AML-193 (cell line): ENCODE measurements at regions not wholly inside any gene's neighbourhood (a gene's known extent, or its start where the extent isn't known, plus 50 kb on each side); places are given as distances from the start of the nearest gene placed in this dataset.

Experiments used
- DNase-seq, 2 experiments: peaks; one replicate each; lab custom pipeline; 2025; lab: John Stamatoyannopoulos, UW

DNA sequence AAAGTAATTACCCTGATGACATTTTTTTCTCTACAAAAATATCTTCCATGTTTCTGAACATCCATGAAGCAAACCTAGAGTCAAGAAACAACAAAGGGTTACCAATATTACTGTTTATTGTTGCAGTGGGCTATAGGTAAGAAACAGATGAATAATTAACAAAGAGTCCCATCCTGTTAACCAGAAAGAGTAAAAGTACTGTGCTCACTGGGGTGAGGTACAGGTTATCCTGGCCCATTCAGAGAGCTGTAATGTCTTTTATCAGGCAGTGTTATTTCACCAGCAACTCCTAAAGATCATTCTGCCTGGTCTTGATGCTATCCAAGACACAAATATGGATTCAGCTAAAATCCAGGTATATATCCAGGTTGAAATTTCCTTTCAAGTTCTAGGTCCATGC is 754.9 kb downstream of the SATB2 start:
- no peak for DNase-seq

DNA sequence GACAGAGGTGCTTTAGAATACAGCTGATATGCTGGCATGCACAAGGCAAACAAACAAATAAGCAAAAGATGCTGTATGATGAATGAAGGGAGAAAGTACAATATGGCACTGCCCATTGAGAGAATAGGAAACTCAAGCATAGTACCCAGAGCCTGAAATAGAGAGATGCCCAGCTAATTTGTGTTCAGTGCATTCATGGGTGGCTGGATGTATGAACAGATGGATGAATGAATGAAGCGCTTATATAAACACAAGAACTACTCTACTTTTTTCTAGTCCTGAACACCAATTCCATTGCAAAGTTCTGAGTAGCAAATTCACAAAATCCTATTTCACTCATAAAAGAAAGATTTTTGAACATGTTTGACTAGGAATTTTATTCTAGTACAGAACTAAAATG is 756.3 kb downstream of the SATB2 start:
- DNase-seq, result no peak

DNA sequence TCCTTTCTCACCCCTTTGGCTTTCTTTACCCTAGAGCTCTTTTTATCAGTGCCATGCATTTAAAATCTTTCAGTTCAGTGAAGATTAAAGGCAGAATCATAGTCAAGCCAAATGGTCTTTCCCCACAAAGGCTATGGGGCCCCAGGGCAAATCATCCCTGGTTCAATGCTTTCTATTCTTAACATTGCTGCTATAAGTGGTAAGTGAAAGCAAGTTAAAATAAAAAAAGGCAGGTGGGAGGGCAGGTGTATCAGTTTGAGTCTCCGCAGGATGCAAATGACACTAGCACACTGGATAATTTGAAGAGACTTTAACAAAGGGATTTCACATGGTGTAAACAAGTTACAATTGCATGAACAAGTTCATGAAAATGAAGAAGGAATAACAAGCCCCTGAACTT is 757.4 kb downstream of the SATB2 start:
- no peak for DNase-seq

DNA sequence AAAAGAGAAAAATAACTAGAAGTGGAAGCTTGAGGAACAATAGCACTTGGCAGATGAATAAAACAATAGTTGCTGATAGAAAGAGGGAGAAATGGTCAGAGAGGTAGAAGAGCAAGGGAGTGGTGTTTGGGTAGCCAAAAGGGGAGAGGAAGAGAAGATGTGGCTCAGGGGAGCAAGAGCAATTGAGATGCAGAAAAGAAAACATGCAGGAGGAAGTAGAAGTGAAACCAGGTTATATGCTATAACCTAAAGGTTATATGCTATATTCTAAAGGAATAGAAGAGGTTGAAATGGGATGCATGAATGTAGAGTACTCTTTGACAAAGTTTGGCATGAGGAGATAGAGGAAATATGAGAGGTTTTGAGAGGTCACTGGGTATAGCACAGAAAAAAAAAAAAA is 759.5 kb downstream of the SATB2 start:
- no peak for DNase-seq

DNA sequence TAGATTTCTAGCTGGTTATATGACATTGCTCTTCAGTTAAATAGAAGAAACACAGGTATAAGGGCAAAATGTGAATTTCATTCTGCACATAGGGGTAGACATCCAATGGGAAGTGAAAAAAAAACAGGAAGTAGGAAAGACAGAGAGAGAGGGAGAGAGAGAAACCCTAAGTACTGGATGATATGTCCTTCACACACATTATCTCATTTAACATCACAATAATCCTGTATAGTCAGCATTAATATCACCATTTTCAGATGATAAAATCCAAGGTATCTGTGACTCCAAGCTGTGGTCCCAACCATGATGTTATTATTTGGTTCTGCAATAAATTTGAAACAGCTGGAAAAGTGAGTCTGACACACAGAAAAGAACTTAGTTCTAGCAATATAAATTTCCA is 759.9 kb downstream of the SATB2 start:
- DNase-seq, result no peak

DNA sequence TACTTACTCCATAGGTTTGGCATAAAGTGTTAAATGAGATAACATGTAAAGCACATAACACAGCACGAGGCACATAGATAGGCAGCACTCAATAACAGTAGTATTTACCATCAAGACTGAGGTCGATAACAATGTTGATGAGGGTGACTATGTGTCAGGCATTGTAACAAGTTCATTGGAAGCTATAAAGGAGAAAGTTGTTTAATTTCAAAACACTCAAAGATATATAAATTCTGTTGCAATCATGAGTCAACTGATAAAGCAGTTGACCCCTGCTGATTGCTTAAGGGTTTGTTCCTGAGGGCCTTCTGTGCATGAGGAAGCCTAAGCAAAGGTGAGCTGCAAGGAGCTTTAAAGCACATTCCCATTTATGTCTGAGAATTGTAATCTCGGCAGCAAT is 760.5 kb downstream of the SATB2 start:
- DNase-seq, result no peak

DNA sequence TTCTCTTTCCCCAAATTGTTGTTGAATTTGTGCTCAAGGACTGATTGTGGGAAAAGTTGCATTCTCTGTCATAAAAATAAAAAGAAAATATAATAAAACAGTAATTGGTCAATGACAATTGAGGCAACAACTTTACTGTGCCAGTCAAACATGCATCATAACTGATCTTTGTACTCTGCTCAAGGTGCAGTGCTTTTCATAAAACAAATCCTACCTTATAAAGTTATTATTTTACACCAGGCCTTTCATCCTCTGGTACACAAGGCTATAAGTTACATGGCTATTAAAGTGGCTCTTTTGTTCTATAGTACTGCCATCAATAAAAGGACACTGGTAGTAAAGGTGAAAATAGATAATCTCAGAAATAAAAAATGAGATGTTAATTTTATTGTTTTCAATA is 761.9 kb downstream of the SATB2 start:
- no peak for DNase-seq

DNA sequence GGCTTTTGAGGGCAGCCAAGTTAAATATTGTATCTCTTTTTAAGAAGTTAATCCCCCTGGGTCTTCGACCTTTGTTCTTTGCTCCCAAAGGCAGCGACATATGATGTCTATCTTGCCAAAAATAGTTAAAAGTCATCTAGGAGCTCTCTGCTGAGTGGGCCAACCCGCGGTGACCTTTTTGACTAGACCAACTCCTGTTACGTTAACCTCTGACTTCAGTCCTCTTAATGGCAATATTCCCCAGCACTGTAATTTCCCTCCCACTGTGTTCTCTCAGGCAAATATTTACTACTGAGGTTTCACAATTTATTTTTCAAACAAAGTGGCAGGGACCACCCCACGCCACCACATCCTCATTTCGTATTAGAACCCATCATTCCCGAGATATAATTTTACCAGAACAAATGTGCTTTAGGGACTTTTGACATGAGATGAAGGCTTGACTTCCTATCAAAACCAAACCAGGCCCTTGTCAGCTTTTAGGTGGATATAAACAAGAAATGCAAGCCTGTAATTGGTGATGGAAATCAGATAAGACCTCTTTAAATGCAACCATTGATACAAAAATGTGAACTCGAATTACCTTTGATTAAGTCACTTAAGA is 764.7 kb downstream of the SATB2 start:
- no peak for DNase-seq

DNA sequence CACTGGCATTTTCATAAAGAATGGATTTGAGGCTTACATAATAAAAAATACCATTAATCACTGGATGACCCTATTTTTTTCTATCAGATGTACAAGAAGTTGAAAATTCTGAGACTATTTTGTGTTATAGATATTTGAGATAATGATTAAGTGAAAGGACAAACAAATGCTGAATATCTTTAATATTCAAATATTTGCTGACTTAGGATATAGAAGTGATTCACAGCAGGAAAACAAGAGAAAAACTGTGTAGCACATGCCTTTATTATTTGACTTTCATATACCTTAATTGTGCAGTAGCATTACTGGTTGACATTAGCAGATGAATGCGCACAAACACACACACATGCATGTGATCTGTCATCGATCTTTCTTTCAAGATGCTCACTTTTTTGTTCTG is 766.5 kb downstream of the SATB2 start:
- no peak for DNase-seq

DNA sequence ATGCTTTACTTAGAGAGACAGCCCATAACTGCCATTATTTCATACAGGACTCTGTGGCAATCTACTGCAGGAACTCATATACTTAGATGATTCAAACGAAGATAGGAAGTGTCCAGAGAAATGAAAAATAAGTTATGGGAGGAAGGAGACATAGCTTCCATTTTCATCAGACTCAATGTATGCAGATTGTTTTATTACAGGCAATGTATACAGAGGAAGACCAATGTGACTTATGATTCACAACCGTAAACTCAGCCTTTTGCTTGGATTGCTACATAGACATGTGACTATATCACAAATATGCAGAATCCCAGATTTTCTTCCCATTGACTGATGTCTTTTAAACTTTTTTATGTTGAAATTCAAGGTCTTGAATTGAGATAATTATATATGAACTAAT is 793.4 kb downstream of the SATB2 start:
- no peak for DNase-seq

DNA sequence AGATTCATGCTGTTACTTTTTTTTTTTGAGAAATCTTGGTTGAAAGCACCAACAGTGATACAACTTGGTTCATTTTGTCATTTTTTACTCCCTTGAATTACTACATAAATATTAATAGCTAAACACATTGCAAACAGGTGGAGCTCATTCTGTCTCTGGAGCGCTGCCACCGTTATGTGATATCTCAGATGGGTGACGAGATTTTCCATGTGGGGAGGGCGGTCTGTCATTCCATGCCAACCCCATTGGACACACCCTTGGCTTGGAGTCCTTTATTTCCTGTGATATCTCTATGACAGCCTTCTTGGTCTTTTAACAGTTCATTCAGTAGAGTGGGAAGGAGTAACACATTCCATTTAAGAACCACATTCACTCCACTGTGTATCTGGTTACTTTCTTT is 794.8 kb downstream of the SATB2 start:
- DNase-seq, result no peak

DNA sequence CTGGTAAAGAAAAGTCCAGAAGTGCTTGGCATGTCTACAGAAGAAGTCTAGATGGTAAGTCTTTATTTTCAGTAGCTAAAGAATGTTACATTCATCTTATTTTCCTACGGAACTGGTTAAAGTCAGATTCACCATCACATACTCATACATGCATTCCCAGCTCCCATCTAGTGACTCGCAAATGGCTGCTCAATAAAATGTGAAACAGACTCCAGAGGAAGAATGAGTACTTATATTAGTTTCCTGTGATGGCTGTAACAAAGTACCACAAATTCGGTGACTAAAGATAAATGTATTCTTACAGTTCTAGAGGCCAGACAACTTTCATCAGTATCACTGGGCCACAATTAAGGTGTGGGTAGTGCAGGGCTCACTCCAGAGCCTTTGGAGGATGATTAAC is 797.2 kb downstream of the SATB2 start:
- DNase-seq, result no peak

DNA sequence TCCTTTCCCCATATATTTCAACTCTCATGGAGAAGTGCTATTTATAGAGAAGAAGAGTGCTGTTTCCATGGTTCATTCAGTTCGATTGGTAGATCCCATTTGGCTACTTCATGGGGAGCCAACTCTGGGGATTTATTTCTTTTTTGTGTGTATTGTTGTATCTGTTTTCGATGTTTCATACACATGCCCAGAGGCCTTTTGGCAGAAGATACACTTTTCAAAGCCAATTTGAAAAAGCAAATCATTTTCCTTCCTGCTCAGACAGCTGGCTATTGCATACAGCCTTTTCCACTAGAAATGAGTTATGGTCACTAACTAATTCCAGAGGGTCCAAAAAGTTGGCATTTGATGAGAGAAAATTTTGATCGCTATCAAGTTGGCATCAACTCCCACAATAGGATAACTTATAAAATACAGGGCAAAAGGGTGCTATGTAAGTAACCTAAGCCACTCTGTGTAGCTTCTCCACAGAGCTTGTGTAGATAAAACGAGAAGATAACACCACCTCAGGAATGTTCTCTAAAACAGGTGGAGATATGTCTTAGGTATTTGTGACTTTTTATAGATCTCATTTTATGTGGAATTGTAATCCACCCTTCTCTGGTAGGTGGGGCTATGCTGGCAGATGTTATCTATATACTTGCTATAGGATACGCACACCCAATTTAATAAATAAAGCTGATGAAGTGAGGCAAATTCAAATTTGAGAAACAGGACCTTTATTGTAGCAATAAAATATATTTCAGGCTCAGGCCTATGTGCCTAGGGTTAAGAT is 798.5 kb downstream of the SATB2 start:
- DNase-seq, result no peak

DNA sequence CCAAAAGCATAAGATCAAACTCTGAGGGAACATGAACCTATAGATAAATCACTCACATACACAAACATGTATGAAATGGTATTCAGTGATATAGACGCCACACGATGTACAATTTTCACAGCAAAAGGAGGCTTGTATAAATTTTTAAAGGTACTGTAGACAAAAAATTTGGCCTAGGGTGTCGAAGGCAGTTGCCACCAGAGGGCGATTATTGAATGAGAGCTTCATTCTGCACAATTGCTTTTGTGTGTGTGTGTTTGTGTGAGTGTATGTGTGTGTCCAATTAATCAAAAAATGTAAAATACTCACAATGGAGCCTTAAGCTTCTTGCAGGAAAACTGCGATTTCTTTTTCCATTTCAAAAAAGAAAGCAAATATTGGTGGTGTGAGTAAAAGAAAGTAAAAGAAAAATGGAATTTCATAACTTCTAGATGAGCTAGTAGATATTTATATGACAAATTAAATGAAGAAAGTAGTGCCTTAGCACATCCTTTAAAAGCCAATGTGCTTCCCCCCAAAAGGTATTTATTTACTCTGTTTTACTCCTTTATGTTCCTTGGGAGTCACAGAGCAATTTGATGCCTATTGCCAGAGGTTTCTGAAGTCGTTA is 800.1 kb downstream of the SATB2 start:
- DNase-seq, result peak; percentile 0 to 1

DNA sequence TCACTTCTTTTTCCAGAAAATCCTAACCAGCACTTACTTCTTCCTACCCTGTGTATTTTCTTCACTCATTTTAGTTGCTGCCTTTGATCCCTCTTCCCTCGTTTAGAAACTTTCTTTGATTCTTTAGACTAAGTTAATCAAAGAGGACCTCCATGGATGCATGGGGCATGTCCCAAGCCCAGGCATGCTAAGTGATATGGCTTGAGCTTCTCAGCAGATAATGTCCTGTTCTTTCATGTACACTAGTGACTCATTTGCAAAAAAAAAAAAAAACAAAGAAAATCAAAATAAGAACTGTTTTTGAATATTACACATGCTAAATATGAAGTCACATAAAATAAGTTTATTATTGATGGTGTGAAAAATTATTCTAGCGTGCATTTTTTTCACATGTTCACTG is 800.9 kb downstream of the SATB2 start:
- DNase-seq, result no peak

DNA sequence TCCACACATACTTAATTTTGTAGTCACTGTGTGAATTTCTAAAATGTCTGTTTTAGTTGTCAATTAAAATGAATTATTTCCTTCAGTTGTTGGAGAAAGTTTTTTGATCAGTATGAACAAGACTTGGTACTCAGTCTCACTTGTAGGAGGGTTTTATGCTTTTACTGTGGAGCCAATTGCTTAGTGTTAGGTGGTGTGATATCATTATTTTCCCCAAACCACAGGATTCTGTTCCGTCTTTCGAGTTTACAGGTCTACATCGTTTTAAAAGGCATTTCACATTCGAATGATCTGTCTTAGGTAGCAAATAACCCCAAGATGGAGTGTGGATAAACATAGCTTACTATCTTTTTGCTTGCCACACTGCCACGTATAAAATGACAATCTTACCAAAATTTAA is 803.1 kb downstream of the SATB2 start:
- no peak for DNase-seq

DNA sequence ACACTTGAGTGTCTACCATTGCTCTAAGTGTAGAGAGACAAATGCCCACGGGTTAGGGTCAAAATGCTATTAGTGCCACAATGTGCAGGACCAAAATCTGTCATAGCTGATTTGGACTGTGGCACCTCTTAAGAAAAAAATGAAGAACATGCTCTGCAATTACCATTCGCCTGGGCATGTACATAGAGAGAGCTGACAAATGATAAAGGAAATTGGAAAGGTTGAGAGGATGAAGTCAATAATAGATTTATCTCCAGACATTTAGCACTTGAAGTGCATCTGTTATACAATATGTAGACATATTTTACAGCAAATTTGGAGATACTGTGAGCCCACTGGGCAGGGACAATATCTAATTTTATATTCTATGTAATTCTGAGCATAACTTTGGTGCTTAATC is 804.4 kb downstream of the SATB2 start:
- DNase-seq, result no peak

DNA sequence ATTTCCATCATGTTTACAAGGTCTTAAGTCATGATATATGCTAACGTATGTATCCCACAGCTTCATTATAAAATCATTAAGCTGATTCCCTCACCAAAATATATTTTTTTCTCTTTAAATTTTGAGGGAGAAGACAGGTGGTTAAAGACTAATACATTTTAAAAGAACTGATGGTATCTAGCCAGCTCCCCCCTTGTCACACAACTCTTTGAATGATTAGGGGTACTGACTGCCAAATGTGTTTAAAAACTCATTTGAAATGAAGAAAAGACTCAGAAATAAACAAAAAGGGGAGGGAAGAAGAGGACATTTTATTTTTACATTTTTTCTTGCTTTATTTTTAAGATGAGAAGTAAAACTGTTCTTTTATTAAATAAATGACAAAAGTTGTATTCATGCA is 805.3 kb downstream of the SATB2 start:
- DNase-seq, result no peak

DNA sequence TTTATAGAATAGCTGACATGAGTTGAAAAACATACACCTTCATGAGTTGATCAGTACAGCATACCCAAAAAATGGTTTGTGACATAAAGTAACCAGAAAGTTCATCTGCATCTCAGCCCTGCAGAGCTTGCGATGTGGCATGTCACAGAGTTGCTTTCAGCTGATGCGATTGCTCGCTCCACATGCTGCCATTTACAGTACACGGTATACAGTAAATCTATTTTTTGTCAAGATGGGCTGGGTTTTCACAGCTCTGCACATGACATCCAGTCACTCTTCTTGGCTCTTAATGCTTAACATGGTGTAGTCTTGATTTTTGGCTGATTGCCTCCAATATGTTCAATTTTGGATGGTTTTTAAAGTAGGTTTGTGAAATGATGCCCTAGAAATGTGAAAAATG is 811.9 kb downstream of the SATB2 start:
- DNase-seq, result no peak

DNA sequence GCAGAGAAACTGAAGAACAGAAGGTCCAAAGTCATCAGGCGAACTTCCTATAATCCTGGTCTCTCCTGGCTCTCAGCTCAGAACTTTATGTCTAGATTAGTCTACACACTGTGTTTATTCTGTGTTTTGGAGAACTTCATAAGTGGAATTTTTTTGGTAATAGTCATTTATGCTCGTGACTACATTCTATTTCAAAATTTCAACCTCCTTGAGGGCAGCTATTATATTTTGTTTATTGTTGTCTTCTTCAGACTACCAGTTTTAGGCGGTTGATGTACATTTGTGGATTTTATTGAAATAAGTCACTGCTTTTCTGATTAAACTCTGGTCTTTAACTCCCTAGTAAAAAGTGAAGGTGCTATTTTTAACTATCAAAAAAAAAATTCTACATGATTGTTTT is 816.6 kb downstream of the SATB2 start:
- DNase-seq, result no peak

DNA sequence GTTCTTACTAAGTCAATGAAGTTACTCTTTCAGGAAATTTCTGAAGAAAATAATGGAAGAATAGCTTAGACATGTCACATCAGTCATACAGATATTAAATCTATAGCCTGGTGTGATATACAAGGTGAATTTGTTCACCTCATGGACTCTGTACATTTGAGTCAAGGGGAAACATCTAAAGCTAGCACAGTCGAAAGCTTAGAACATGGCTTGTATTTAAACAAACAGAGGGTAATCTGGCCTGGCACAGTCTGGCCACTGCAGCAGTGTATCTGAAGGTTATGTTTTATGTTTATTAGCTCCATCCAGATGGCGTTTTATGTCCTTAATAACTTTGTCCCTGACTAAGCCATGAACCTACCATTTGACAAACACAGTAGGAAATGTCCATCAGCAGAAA is 817.3 kb downstream of the SATB2 start:
- no peak for DNase-seq

DNA sequence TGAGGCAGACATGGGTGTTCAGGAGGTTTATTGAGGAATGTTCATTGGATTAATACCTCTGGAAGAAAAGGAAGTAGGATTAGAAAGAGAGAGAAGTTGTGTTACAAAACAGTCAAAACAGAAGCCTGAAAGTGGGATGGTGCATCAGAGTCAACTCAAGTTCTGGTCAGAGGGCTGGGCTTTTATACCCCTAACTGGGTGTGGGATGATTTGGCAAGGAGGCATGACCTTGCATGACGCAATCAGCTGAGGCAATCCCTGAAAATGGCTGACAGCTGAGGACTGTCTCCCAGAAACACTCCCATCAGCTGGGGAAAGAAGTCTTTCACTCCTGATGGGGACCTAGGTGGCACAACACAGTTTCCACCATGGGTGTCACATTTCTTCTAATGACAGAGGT is 818.2 kb downstream of the SATB2 start:
- no peak for DNase-seq

DNA sequence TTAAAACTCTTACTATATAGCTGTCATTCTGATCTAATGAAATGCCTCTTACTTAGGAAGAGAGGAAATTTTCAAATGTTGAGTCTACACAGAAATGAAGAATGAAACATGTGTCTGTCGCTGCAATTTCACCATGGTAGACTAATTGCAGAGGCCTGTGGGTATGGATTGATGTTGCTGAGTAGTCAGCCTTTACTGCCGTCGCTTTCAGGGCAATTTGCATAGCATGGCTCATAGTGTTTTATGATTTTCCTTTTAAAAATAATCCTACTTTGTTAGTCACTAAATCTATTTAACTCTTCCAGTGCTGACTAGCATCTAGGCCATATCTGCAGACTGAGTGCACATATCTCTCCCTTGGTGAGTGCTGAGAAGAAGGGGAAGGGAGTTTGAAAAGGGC is 819.2 kb downstream of the SATB2 start:
- DNase-seq, result no peak

DNA sequence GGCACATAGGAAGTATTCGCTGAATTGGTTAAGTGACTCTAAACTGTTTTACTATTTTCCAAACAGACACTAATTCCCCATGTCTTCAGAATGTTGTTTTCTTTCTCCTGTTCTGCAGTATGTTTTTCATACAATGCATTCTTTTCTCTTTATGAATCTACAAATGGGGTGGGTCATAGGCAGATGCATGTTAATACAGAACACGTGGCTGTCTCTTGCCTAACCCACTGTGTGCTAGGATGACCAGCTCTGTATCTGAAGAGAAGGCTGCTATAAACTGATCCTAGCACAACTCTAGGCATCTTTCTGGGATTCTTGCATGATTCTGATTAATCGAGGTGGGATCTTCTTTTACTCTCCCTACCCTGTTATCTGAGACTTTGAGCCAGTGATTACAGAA is 826.0 kb downstream of the PLCL1 start:
- DNase-seq, result no peak
